HG03095 (cell line): ENCODE measurements at regions not wholly inside any gene's neighbourhood (a gene's known extent, or its start where the extent isn't known, plus 50 kb on each side); places are given as distances from the start of the nearest gene placed in this dataset.
A peak's percentile ranks its signal among the peaks of the same experiment; 100 is the strongest.

ENCODE experiments used
- ATAC-seq: cut with Tn5 transposase; IDR thresholded peaks from one replicate; pipeline ENCODE4 v1.9.1; 2021; ENCODE audit warnings: moderate library complexity; ENCODE audit not compliant: unreplicated experiment

- no peak for ATAC-seq
Observed at GRCh38 chr7:47191316-47191715, 390.6 kb downstream of the TNS3 start.

DNA sequence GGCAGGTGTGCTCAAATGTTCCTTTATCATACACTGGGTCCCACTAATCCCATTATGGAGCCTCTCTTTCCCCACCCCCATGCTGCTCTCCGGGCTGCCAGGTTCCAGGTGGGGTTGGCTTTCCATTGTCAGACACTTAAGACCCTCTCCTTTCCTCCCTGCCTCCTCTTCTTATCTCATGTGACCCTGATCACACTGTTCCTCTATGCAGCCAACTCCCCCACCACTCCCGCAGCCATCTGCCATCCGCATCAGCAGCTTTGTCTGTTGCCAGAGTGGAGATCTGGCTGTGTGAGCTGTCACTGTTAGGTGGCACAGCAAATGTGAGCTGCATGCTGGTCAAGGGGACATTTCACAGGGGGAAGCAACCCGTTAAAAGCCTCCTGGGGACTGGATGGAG is 391.4 kb downstream of the TNS3 start:
- ATAC-seq = no peak

DNA sequence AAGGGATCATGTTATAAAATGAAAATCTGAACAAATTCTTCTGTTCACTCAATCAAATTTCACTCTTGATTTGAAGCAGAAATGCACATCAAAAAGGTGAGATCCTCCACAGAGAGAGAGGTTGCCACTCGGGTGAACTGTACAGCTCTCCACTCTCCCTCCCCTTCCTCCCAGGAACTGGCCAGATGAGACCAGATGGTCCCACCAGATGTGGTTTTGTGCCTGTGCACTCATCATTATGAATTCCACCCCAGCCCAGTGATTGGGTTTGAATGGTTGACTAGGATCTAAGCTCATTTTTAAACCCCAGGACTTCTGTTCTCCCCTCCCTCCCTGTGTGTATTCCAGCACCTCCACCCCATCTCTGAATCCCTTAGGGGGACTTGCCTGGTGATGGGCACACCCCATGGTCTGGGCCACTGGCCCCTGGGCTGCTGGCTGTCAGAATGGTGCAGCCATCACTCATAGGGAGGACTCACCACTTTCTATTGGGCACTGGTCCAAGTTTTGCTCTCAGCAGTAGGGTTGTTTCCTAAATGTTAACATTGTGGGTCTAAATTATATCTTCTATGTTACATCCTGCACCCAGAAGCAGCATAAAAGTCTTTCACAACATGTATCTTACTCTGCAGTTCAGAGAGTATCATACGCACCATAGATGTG is 393.1 kb downstream of the TNS3 start:
- ATAC-seq = no peak

GRCh38 chr7:47188136-47188535 is 393.8 kb downstream of the TNS3 start:
- no peak for ATAC-seq

DNA sequence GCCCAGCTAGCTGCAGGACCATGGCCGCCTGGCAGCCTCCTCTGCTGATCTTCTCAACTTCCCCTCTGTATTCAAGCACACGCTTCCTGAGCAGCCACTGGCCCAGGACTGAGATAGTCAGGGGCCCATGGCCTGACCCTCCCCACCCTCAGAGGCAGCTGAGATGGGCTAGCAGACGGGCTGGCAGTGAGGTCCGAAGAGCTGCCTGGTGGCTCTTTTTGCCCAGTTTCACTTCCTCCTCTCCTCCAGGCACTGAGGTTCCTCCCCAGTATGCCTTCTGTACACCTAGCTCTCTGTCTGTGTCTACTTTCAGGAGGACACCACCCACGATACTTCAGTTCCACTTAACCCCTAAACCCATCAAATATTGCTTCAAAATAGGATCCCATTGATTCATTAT is 395.6 kb downstream of the TNS3 start:
- no peak for ATAC-seq

- no peak for ATAC-seq
Observed at GRCh38 chr7:47185839-47186238, 396.1 kb downstream of the TNS3 start.

DNA sequence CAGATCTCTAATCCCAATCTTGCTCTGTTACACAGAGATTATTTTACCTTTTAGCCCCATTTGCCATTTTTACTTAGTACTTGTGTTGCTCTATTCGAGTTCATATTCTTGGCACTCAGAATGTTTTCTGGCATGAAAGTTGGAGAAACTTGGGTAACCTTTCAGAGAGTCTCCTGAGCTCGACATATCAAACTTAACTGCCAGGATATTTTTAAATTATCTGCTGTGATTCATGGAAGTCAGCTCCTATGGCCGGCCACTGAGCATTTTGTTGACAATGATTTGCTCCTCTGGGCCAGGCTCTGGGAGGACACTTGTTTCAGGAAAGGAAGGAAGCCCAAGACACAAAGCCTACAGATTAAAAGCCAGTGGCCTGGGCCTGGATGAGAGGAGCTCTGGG is 396.7 kb downstream of the TNS3 start:
- ATAC-seq = no peak

- no peak for ATAC-seq
Observed at GRCh38 chr7:47183862-47184590, 397.9 kb downstream of the TNS3 start.

DNA sequence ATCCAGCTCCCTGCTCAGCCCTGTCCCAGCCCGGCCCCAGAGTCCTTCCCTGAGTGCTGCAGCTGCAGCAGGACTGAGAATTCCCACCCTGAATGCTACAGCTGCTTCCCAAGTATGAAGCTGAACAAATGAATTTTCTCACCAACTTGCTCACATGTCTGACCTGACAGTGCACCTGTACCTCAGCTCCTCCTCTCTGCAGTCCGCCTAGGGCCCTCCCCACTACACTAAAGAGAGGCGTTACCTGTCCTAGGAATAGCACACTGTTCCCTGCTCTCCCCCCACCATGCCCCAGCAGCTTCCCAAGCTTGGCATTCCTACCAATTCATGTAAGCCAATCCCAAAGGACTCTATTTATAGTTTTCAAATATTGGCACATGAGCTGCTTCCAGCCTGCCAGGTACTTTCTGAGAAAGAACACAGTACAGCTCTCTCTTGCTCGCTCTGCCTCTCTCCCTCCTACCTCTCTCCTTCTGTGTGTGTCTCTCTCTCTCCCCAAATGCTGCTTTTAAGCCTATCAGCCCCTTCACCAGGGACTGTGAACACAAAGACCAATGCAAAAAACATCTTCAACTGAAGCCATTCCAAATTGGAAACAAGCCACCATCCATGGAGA is 400.1 kb downstream of the TNS3 start:
- ATAC-seq = no peak

- ATAC-seq = no peak
Observed at GRCh38 chr7:47180516-47180826, 401.4 kb downstream of the TNS3 start.

GRCh38 chr7:47179812-47180515 is 401.9 kb downstream of the TNS3 start:
- ATAC-seq = no peak

- ATAC-seq = peak; percentile 91
Observed at GRCh38 chr7:47172602-47173539, 409.0 kb downstream of the TNS3 start.

DNA sequence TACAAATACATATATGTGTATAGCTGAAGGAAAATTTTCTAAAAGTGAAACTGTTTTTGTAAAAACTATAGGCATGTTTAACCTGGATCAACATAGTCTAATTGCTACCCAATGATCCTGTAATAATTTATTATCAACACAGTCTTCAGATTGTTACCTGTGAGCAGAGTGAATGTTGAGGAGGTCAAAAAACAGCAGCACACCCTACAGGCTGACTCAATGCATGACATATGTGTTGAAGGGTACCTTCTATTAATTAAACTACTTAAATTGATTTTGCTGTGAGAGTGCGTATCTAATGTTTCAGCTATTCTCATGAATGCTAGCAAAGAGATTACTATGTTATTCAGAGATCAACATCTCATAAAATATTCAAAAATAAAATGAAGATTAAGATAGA is 411.4 kb downstream of the TNS3 start:
- ATAC-seq = no peak

DNA sequence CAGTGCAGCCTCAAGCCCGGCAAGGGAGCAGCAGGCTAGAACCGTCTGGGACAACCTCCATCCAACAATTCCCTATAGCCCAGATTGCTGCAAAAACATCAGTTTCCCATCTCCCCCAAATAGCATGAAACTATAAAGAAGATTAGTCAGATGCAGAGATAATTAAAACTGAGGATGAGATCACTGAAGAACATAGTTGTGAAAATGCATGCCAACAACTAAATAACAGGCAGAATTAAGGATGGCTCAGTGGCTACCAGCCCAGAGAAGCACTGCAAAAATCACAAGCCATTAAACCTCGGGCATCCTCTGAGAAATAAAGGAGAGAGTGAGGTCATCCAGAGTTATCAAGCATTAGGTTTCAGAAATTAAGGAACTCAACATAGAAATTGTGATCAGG is 427.1 kb downstream of the TNS3 start:
- no peak for ATAC-seq

DNA sequence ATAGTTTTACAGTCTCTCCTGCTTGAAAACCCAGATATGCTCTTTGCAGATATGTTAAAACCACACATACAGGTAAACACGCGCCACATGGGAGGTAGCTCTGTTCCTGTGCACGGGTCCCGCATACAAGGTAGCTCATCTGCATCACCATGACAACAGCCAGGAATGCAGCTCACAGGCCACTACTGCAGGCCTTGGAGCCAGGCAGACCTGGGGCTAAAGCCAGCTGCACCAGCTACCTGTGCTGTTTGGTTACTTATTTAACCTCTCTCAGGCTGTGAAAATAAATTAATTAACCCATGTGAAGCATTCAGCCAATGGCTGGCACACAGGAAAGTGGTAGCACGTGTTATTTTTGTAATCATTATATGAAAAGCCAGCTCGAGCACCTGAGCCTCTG is 428.3 kb downstream of the TNS3 start:
- no peak for ATAC-seq

DNA sequence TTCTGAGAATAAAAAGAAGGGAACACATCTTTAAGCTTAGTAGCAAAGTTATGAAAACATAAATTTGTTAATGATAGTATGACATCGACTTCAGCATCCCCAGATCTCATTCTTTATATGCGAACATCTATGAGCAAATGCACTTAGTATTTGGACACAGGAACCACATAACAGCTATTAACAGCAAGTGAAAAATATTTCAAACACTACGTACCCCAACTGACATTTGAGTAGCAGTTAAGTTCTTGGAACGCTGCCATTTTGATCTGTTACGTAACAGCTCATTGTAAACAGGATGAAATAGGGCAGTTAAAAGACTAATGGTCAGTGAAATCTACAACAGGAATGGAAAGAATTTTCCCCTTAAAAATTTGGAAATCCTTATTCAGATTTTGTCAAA is 428.9 kb downstream of the TNS3 start:
- ATAC-seq = no peak

GRCh38 chr7:47152307-47152706 is 429.6 kb downstream of the TNS3 start:
- ATAC-seq = no peak

- no peak for ATAC-seq
Observed at GRCh38 chr7:47150497-47151260, 431.2 kb downstream of the TNS3 start.

GRCh38 chr7:47149971-47150370 is 431.9 kb downstream of the TNS3 start:
- ATAC-seq = no peak

GRCh38 chr7:47149208-47149839 is 432.6 kb downstream of the TNS3 start:
- ATAC-seq = no peak
